GM23338 (cell line): ENCODE measurements at regions not wholly inside any gene's neighbourhood (a gene's known extent, or its start where the extent isn't known, plus 50 kb on each side); places are given as distances from the start of the nearest gene placed in this dataset.
A peak's percentile ranks its signal among the peaks of the same experiment; 100 is the strongest.

Experiments used
- ATAC-seq: fragments of 200-7000 bp; cut with Tn5 transposase; 3 replicates; pipeline ENCODE4 v1.9.1; 2020
- DNase-seq: peaks from one replicate; pipeline ENCODE4 v3.0.0-alpha.2; 2015; ENCODE audit warnings: low spot score
- H2AFZ ChIP-seq: fragments of 200-600 bp; sonication (generic); 2 replicates; pipeline ENCODE4 v1.8.0; 2016; ENCODE audit warnings: antibody characterized with exemption, mild to moderate bottlenecking, moderate library complexity
- H3F3A ChIP-seq: fragments of 200-600 bp; sonication (generic); replicated peaks from 2 replicates; pipeline ENCODE4 v1.8.0; 2017; ENCODE audit warnings: antibody characterized with exemption, mixed run types, low read depth
- H3K27ac ChIP-seq: fragments of 200-600 bp; sonication (generic); 2 replicates; pipeline ENCODE4 v1.6.1; 2016; ENCODE audit warnings: low read depth
- H3K27me3 ChIP-seq: fragments of 200-600 bp; sonication (generic); 2 replicates; pipeline ENCODE4 v1.8.0; 2016; ENCODE audit warnings: mild to moderate bottlenecking, mixed run types, moderate library complexity; ENCODE audit not compliant: insufficient read depth
- H3K36me3 ChIP-seq: fragments of 200-600 bp; sonication (generic); 2 replicates; pipeline ENCODE4 v1.8.0; 2016; ENCODE audit warnings: mild to moderate bottlenecking; ENCODE audit not compliant: insufficient read depth
- H3K4me1 ChIP-seq: fragments of 200-600 bp; sonication (generic); 2 replicates; pipeline ENCODE4 v1.8.0; 2016; ENCODE audit warnings: mild to moderate bottlenecking, moderate library complexity; ENCODE audit not compliant: insufficient read depth
- H3K4me2 ChIP-seq: fragments of 200-600 bp; sonication (generic); 2 replicates; pipeline ENCODE4 v1.7.1; 2017; ENCODE audit warnings: mixed run types
- H3K4me3 ChIP-seq: fragments of 200-600 bp; sonication (generic); 2 replicates; pipeline ENCODE4 v1.6.1; 2016; ENCODE audit warnings: mixed run types
- H3K79me2 ChIP-seq: fragments of 200-600 bp; sonication (generic); replicated peaks from 2 replicates; pipeline ENCODE4 v1.8.0; 2017; ENCODE audit warnings: mild to moderate bottlenecking; ENCODE audit not compliant: insufficient read depth
- H3K9me2 ChIP-seq: fragments of 200-600 bp; sonication (generic); 2 replicates; pipeline ENCODE4 v1.8.0; 2017; ENCODE audit not compliant: insufficient read depth
- H4K20me1 ChIP-seq: fragments of 200-600 bp; sonication (generic); replicated peaks from 2 replicates; pipeline ENCODE4 v1.8.0; 2017; ENCODE audit warnings: mild to moderate bottlenecking; ENCODE audit not compliant: insufficient read depth
- H3K27ac Mint-ChIP-seq: 2 replicates; pipeline ENCODE4 v1.8.0; 2020; ENCODE audit warnings: inconsistent platforms, mild to moderate bottlenecking, moderate library complexity, mixed read lengths
- H3K27me3 Mint-ChIP-seq: 3 replicates; pipeline ENCODE4 v1.8.0; 2022; ENCODE audit warnings: low read depth, mild to moderate bottlenecking, moderate library complexity, mixed read lengths, inconsistent platforms; ENCODE audit not compliant: insufficient read depth, poor library complexity
- H3K36me3 Mint-ChIP-seq: 3 replicates; pipeline ENCODE4 v1.8.0; 2021; ENCODE audit warnings: low read depth, mild to moderate bottlenecking, inconsistent platforms, moderate library complexity, mixed read lengths
- H3K4me1 Mint-ChIP-seq: 3 replicates; pipeline ENCODE4 v1.8.0; 2020; ENCODE audit warnings: mild to moderate bottlenecking, inconsistent platforms, mixed read lengths
- H3K4me3 Mint-ChIP-seq: 3 replicates; pipeline ENCODE4 v1.8.0; 2021; ENCODE audit warnings: moderate library complexity, mild to moderate bottlenecking, inconsistent platforms, mixed read lengths
- H3K9me3 Mint-ChIP-seq: 3 replicates; pipeline ENCODE4 v1.8.0; 2020; ENCODE audit warnings: moderate library complexity, mild to moderate bottlenecking, inconsistent platforms, mixed read lengths
- CREB1 ChIP-seq: fragments of 250-450 bp; sonication (Bioruptor Pico); IDR thresholded peaks from 2 replicates; pipeline ENCODE4 v1.5.0; 2020; ENCODE audit warnings: low read depth, mild to moderate bottlenecking, moderate library complexity
- EZH2 ChIP-seq: fragments of 200-600 bp; sonication (generic); IDR thresholded peaks from one replicate; pipeline ENCODE4 v1.8.0; 2017; ENCODE audit warnings: antibody characterized with exemption, mild to moderate bottlenecking, low read depth; ENCODE audit not compliant: unreplicated experiment
- EZH2phosphoT487 ChIP-seq: fragments of 200-600 bp; sonication (generic); IDR thresholded peaks from one replicate; pipeline ENCODE4 v1.8.1; 2018; ENCODE audit warnings: antibody characterized with exemption; ENCODE audit not compliant: unreplicated experiment
- JUNB ChIP-seq: IDR thresholded peaks from one replicate; pipeline ENCODE4 v1.6.1; 2016; ENCODE audit warnings: antibody characterized with exemption; ENCODE audit not compliant: unreplicated experiment
- NANOG ChIP-seq: IDR thresholded peaks from 2 replicates; pipeline ENCODE4 v1.6.1; 2016; ENCODE audit warnings: antibody characterized with exemption, borderline replicate concordance
- POLR2AphosphoS5 ChIP-seq: IDR thresholded peaks from 2 replicates; pipeline ENCODE4 v1.6.1; 2016; ENCODE audit warnings: antibody characterized with exemption, low read depth
- REST ChIP-seq: IDR thresholded peaks from one replicate; pipeline ENCODE4 v1.6.1; 2018; ENCODE audit warnings: antibody characterized with exemption; ENCODE audit not compliant: unreplicated experiment
- STAT1 ChIP-seq: IDR thresholded peaks from one replicate; pipeline ENCODE4 v1.6.1; 2016; ENCODE audit warnings: antibody characterized with exemption; ENCODE audit not compliant: unreplicated experiment
- ZNF114 ChIP-seq: fragments of 250-450 bp; sonication (Bioruptor Pico); IDR thresholded peaks from 2 replicates; pipeline ENCODE4 v1.5.0; 2020; ENCODE audit warnings: mild to moderate bottlenecking, moderate library complexity
- ZNF331 ChIP-seq: fragments of 250-450 bp; sonication (Bioruptor Pico); IDR thresholded peaks from 2 replicates; pipeline ENCODE4 v1.5.0; 2020; ENCODE audit warnings: low read depth, mild to moderate bottlenecking, moderate library complexity
- TF ChIP-seq, protein P1 (sequence below): IDR thresholded peaks from 2 replicates; pipeline ENCODE4 v1.6.1; 2016; ENCODE audit warnings: antibody characterized with exemption
- TF ChIP-seq, protein P2 (sequence below), 2 experiments: fragments of 200-600 bp in 1 of 2; sonication (generic) in 1 of 2; conservative IDR thresholded peaks; 2 replicates each; pipeline versions ENCODE4 v1.5.1 to v1.6.1; 2016 to 2017; ENCODE audit warnings: antibody characterized with exemption in 2 of 2, low read depth in 2 of 2, mild to moderate bottlenecking in 2 of 2, moderate library complexity in 1 of 2

DNA sequence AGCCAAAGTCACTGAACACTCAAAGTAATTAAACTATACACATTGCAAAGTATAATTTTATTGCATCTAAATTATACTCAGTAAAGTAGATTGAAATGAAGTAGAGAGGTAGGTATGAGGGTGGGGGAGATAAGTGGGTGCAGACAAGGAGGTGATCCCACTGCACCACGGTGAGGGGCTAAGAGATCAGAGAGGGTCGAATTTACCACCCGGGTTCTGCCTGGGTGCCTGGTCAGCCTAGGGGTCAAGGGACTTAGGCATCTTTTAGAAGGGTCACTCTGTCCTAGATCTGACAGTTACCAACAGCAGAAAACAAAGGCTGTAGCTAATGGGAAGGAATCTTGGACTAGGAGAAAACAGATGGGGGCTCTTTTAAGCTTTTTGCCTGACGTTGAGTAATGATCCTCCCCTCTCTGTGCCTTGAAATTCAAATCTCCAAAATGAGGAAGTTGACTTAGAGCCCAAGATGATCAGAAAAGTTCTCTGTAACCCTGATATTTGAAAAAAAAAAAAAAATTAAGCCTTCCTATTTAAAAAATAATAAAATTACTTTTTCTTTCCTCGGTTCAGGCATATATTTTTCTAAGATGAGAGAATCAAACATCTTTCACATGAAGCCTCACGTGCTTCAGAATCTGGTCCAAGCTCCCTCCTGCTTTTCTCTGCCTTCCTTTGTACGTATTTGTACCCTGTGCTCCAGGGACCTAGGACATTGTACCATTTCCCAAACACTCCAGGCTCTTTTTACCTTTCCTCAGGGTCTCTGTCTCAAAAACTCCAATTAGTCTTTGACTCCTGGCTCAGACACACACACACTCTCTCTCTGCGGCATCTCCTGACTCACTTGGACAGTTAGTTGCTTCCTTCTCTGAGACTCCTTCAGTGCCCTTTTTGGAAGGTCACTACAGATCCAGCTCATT is 353.9 kb downstream of the CYRIA start:
- Histone ChIP-seq H3K4me1 (no peaks in the 10 kb centered on the region), H3K79me2 (no peaks in the 10 kb centered on the region), H3F3A (no peaks in the 10 kb centered on the region), H3K9me2 (no peaks in the 10 kb centered on the region), H2AFZ (0 out of 2 replicates have a peak overlapping the region, but pooled peaks have one; percentile 47), H3K27ac (no peak overlapping the region), H3K36me3 (no peaks in the 10 kb centered on the region), H4K20me1 (no peaks in the 10 kb centered on the region), H3K27me3 (no peaks in the 10 kb centered on the region), H3K4me3 (no peak overlapping the region), H3K4me2 (no peak overlapping the region)
- ATAC-seq: no peak
- no peaks in the 10 kb centered on the region for H3K4me1 Mint-ChIP-seq
- TF ChIP-seq EZH2phosphoT487: no peak
- no peak for DNase-seq
- H3K9me3 Mint-ChIP-seq: no peaks in the 10 kb centered on the region
- H3K36me3 Mint-ChIP-seq: no peaks in the 10 kb centered on the region
- H3K4me3 Mint-ChIP-seq: no peak overlapping the region
- no peak overlapping the region for H3K27ac Mint-ChIP-seq
- H3K27me3 Mint-ChIP-seq: peaks cover 4% of the 10 kb centered on the region

GRCh38 chr2:16308816-16309215 is 356.8 kb downstream of the CYRIA start:
- peaks cover 6% of the 10 kb centered on the region for H3K27me3 Mint-ChIP-seq
- no peaks in the 10 kb centered on the region for H3K36me3 Mint-ChIP-seq
- peaks cover 5% of the 10 kb centered on the region for H3K4me1 Mint-ChIP-seq
- no peak overlapping the region for H3K4me2 ChIP-seq
- no peaks in the 10 kb centered on the region for H3K36me3 ChIP-seq
- no peak overlapping the region for H3K27ac ChIP-seq
- no peaks in the 10 kb centered on the region for H3K9me2 ChIP-seq
- H3K4me3 Mint-ChIP-seq: no peak overlapping the region
- no peaks in the 10 kb centered on the region for H3K79me2 ChIP-seq
- H3K4me3 ChIP-seq: no peak overlapping the region
- peaks cover 9% of the 10 kb centered on the region for H3K4me1 ChIP-seq
- no peaks in the 10 kb centered on the region for H3K27me3 ChIP-seq
- no peaks in the 10 kb centered on the region for H3K9me3 Mint-ChIP-seq
- H3K27ac Mint-ChIP-seq: no peak overlapping the region
- no peak for DNase-seq
- ATAC-seq: no peak
- no peak overlapping the region for H2AFZ ChIP-seq
- H3F3A ChIP-seq: no peaks in the 10 kb centered on the region
- H4K20me1 ChIP-seq: no peaks in the 10 kb centered on the region
- TF ChIP-seq ZNF331 (CRISPR knock-in tag) (no peak), REST (no peak), EZH2 (no peak), STAT1 (no peak), CREB1 (CRISPR knock-in tag) (no peak), NANOG (no peak), POLR2AphosphoS5 (no peak), JUNB (no peak), ZNF114 (no peak), EZH2phosphoT487 (no peak)
- TF ChIP-seq, protein P1, sequence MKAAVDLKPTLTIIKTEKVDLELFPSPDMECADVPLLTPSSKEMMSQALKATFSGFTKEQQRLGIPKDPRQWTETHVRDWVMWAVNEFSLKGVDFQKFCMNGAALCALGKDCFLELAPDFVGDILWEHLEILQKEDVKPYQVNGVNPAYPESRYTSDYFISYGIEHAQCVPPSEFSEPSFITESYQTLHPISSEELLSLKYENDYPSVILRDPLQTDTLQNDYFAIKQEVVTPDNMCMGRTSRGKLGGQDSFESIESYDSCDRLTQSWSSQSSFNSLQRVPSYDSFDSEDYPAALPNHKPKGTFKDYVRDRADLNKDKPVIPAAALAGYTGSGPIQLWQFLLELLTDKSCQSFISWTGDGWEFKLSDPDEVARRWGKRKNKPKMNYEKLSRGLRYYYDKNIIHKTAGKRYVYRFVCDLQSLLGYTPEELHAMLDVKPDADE: no peak
- TF ChIP-seq, protein P2, sequence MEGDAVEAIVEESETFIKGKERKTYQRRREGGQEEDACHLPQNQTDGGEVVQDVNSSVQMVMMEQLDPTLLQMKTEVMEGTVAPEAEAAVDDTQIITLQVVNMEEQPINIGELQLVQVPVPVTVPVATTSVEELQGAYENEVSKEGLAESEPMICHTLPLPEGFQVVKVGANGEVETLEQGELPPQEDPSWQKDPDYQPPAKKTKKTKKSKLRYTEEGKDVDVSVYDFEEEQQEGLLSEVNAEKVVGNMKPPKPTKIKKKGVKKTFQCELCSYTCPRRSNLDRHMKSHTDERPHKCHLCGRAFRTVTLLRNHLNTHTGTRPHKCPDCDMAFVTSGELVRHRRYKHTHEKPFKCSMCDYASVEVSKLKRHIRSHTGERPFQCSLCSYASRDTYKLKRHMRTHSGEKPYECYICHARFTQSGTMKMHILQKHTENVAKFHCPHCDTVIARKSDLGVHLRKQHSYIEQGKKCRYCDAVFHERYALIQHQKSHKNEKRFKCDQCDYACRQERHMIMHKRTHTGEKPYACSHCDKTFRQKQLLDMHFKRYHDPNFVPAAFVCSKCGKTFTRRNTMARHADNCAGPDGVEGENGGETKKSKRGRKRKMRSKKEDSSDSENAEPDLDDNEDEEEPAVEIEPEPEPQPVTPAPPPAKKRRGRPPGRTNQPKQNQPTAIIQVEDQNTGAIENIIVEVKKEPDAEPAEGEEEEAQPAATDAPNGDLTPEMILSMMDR (conservative IDR thresholded peaks at IDR 0.05; ENCODE audit: low read depth in 2 of 2): no peak
